Effector memory CD8-positive, alpha-beta T cell (primary cell): ENCODE measurements at regions not wholly inside any gene's neighbourhood (a gene's known extent, or its start where the extent isn't known, plus 50 kb on each side); places are given as distances from the start of the nearest gene placed in this dataset.
"Not testable (repeated sequence)": the region's sequence is repeated elsewhere in the genome, so short reads cannot be mapped to it uniquely, and the experiment has no call there.

Experiments used
- ATAC-seq: fragments of 150-1000 bp; cut with Tn5 transposase; replicated peaks from 2 replicates; pipeline ENCODE4 v1.10.0; 2021; ENCODE audit warnings: mild to moderate bottlenecking, moderate library complexity
- DNase-seq, 3 experiments: peaks; one replicate each; pipeline ENCODE4 v3.0.0; 2021
- H3K27ac Mint-ChIP-seq, 2 donors: one replicate each; pipeline ENCODE4 v1.8.0; 2022; ENCODE audit warnings: mild to moderate bottlenecking in 2 of 2, mixed read lengths in 2 of 2, moderate library complexity in 2 of 2
- H3K27me3 Mint-ChIP-seq, 2 donors: one replicate each; pipeline ENCODE4 v1.8.0; 2022; ENCODE audit warnings: mixed read lengths in 2 of 2
- H3K36me3 Mint-ChIP-seq: one replicate; pipeline ENCODE4 v1.8.0; 2022; ENCODE audit warnings: mild to moderate bottlenecking, moderate library complexity, mixed read lengths; ENCODE audit not compliant: insufficient read depth
- H3K4me1 Mint-ChIP-seq, 2 donors: one replicate each; pipeline ENCODE4 v1.8.0; 2022; ENCODE audit warnings: low read depth in 2 of 2, mixed read lengths in 2 of 2
- H3K4me3 Mint-ChIP-seq, 2 donors: one replicate each; pipeline ENCODE4 v1.8.0; 2022; ENCODE audit warnings: mild to moderate bottlenecking in 2 of 2, mixed read lengths in 2 of 2, moderate library complexity in 2 of 2
- H3K9me3 Mint-ChIP-seq, 2 donors: one replicate each; pipeline ENCODE4 v1.8.0; 2022; ENCODE audit warnings: mixed read lengths in 2 of 2

GRCh38 chr7:146057958-146058357, 58.6 kb upstream of the CNTNAP2 start:
- no peak for DNase-seq
- Mint-ChIP-seq H3K27me3 (no peaks in the 10 kb centered on the region), H3K9me3 (peaks cover 4 to 16% of the 10 kb centered on the region in 2 donors), H3K4me3 (no peak overlapping the region), H3K4me1 (no peaks in the 10 kb centered on the region), H3K27ac (no peak overlapping the region), H3K36me3 (no peaks in the 10 kb centered on the region)
- ATAC-seq: no peak

GRCh38 chr7:146054909-146055308, 61.7 kb upstream of the CNTNAP2 start:
- no peaks in the 10 kb centered on the region for H3K4me1 Mint-ChIP-seq
- peaks cover 7 to 16% of the 10 kb centered on the region in 2 donors for H3K9me3 Mint-ChIP-seq
- ATAC-seq (no peak), DNase-seq (no peak)
- no peak overlapping the region for H3K4me3 Mint-ChIP-seq
- H3K27ac Mint-ChIP-seq: no peak overlapping the region
- no peaks in the 10 kb centered on the region for H3K27me3 Mint-ChIP-seq
- no peaks in the 10 kb centered on the region for H3K36me3 Mint-ChIP-seq

GRCh38 chr7:146053492-146053891, 63.1 kb upstream of the CNTNAP2 start:
- Mint-ChIP-seq H3K4me1 (no peaks in the 10 kb centered on the region), H3K9me3 (peaks cover 7 to 16% of the 10 kb centered on the region in 2 donors), H3K27me3 (no peaks in the 10 kb centered on the region), H3K27ac (no peak overlapping the region), H3K36me3 (no peaks in the 10 kb centered on the region), H3K4me3 (no peak overlapping the region)
- ATAC-seq (no peak), DNase-seq (no peak)

GRCh38 chr7:146043310-146043709, 73.3 kb upstream of the CNTNAP2 start:
- peaks cover 3 to 15% of the 10 kb centered on the region in 2 donors for H3K9me3 Mint-ChIP-seq
- DNase-seq, H3K27ac Mint-ChIP-seq, H3K4me3 Mint-ChIP-seq, ATAC-seq, H3K27me3 Mint-ChIP-seq, H3K36me3 Mint-ChIP-seq, H3K4me1 Mint-ChIP-seq: not testable (repeated sequence)

GRCh38 chr7:146028251-146028750, 88.3 kb upstream of the CNTNAP2 start:
- Mint-ChIP-seq H3K27ac (no peak overlapping the region), H3K4me1 (no peaks in the 10 kb centered on the region), H3K36me3 (no peaks in the 10 kb centered on the region), H3K9me3 (peaks cover 8 to 27% of the 10 kb centered on the region in 2 donors), H3K27me3 (no peaks in the 10 kb centered on the region), H3K4me3 (no peak overlapping the region)
- DNase-seq (no peak), ATAC-seq (no peak)

GRCh38 chr7:146027243-146027642, 89.4 kb upstream of the CNTNAP2 start:
- ATAC-seq (no peak), DNase-seq (no peak)
- H3K9me3 Mint-ChIP-seq: peaks cover 8 to 27% of the 10 kb centered on the region in 2 donors
- H3K27me3 Mint-ChIP-seq: no peaks in the 10 kb centered on the region
- no peak overlapping the region for H3K27ac Mint-ChIP-seq
- no peak overlapping the region for H3K4me3 Mint-ChIP-seq
- H3K36me3 Mint-ChIP-seq: no peaks in the 10 kb centered on the region
- no peaks in the 10 kb centered on the region for H3K4me1 Mint-ChIP-seq

- H3K4me1 Mint-ChIP-seq: no peaks in the 10 kb centered on the region
- H3K27ac Mint-ChIP-seq: no peak overlapping the region
- peaks cover 13 to 27% of the 10 kb centered on the region in 2 donors for H3K9me3 Mint-ChIP-seq
- no peak for ATAC-seq
- no peak for DNase-seq
- H3K4me3 Mint-ChIP-seq: no peak overlapping the region
- H3K27me3 Mint-ChIP-seq: no peaks in the 10 kb centered on the region
- no peaks in the 10 kb centered on the region for H3K36me3 Mint-ChIP-seq
Observed at GRCh38 chr7:146022776-146023175, 93.8 kb upstream of the CNTNAP2 start.

GRCh38 chr7:146019041-146020004, 97.3 kb upstream of the CNTNAP2 start:
- not testable (repeated sequence) for H3K9me3 Mint-ChIP-seq, H3K27me3 Mint-ChIP-seq, ATAC-seq, H3K36me3 Mint-ChIP-seq, H3K4me3 Mint-ChIP-seq, H3K4me1 Mint-ChIP-seq, DNase-seq, H3K27ac Mint-ChIP-seq

- DNase-seq, H3K27me3 Mint-ChIP-seq, H3K9me3 Mint-ChIP-seq, H3K4me3 Mint-ChIP-seq, H3K4me1 Mint-ChIP-seq, H3K27ac Mint-ChIP-seq, H3K36me3 Mint-ChIP-seq, ATAC-seq: not testable (repeated sequence)
Observed at GRCh38 chr7:146017366-146017765, 99.2 kb upstream of the CNTNAP2 start.

GRCh38 chr7:146014154-146014553, 102.4 kb upstream of the CNTNAP2 start:
- H3K4me3 Mint-ChIP-seq, H3K36me3 Mint-ChIP-seq, H3K9me3 Mint-ChIP-seq, ATAC-seq, H3K27me3 Mint-ChIP-seq, H3K4me1 Mint-ChIP-seq, DNase-seq, H3K27ac Mint-ChIP-seq: not testable (repeated sequence)

- Mint-ChIP-seq H3K4me3 (no peak overlapping the region), H3K27ac (no peak overlapping the region), H3K36me3 (no peaks in the 10 kb centered on the region), H3K9me3 (peaks cover under 1 to 3% of the 10 kb centered on the region in 2 donors), H3K4me1 (no peaks in the 10 kb centered on the region), H3K27me3 (no peaks in the 10 kb centered on the region)
- DNase-seq: no peak
- ATAC-seq: no peak
Observed at GRCh38 chr7:146008293-146008692, 108.3 kb upstream of the CNTNAP2 start.

- Mint-ChIP-seq H3K36me3 (no peaks in the 10 kb centered on the region), H3K4me1 (no peaks in the 10 kb centered on the region), H3K9me3 (peaks cover 5 to 9% of the 10 kb centered on the region in 2 donors), H3K27ac (no peak overlapping the region), H3K4me3 (no peak overlapping the region), H3K27me3 (no peaks in the 10 kb centered on the region)
- DNase-seq (no peak), ATAC-seq (no peak)
Observed at GRCh38 chr7:146004805-146005204, 111.8 kb upstream of the CNTNAP2 start.

- Mint-ChIP-seq H3K36me3 (no peaks in the 10 kb centered on the region), H3K4me1 (no peaks in the 10 kb centered on the region), H3K4me3 (no peak overlapping the region), H3K9me3 (peaks cover 5 to 9% of the 10 kb centered on the region in 2 donors), H3K27me3 (no peaks in the 10 kb centered on the region), H3K27ac (no peak overlapping the region)
- DNase-seq: no peak
- ATAC-seq: no peak
Observed at GRCh38 chr7:146002431-146003078, 114.0 kb upstream of the CNTNAP2 start.

GRCh38 chr7:146002008-146002407, 114.6 kb upstream of the CNTNAP2 start:
- Mint-ChIP-seq H3K27ac (no peak overlapping the region), H3K9me3 (peaks cover 5 to 9% of the 10 kb centered on the region in 2 donors), H3K36me3 (no peaks in the 10 kb centered on the region), H3K27me3 (no peaks in the 10 kb centered on the region), H3K4me1 (no peaks in the 10 kb centered on the region), H3K4me3 (no peak overlapping the region)
- ATAC-seq (no peak), DNase-seq (no peak)
